GM13977 (cell line): ENCODE measurements at regions not wholly inside any gene's neighbourhood (a gene's known extent, or its start where the extent isn't known, plus 50 kb on each side); places are given as distances from the start of the nearest gene placed in this dataset.

Source experiments
- DNase-seq: peaks from one replicate; pipeline ENCODE4 v3.0.0; 2012; ENCODE audit warnings: low spot score
- CTCF ChIP-seq: IDR thresholded peaks from 2 replicates; pipeline ENCODE4 v1.5.1; 2012; ENCODE audit warnings: mild to moderate bottlenecking, control low read depth; ENCODE audit not compliant: insufficient read depth; ENCODE audit errors: extremely low read depth, missing control alignments
- in situ Hi-C: fragments of 300-500 bp; cut with MboI; formaldehyde crosslinking; loops from one replicate; pipeline ENCODE4 v1.12.0; 2022; ENCODE audit warnings: low sequenced_read_pairs, low pct_unique_long_range_greater_than_20kb, mixed read lengths, inconsistent platforms; ENCODE audit not compliant: unreplicated experiment

DNA sequence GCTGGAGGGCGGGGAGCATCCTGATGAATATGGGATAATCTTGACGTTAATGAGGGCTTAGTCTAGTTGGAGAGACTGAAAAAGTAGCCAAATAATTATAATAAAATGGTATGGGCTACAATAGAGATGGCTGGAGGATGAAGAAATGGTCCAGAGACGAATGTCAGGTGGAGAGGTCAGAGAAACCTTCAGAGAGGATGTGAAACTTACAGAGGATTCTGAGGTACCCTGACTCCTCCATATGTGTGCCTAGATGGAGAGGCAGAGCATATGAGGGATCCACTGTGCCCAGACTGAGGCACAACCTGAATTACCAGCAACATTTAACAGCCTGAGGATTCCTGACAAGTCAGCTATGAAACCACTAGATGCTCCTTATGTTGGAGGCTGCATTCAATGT lies 417.0 kb downstream of the ATP23 start:
- TF ChIP-seq CTCF = no peak
- no peak for DNase-seq
- in situ Hi-C loops = loop anchor here (25.0 kb wide), 1 partner anchor 804 kb away; no protein-coding TSS in a partner anchor

GRCh38 chr12:58359084-58359483 lies 417.7 kb downstream of the ATP23 start:
- no peak for DNase-seq
- no peak for TF ChIP-seq CTCF
- in situ Hi-C loops = loop anchor here (25.0 kb wide), 1 partner anchor 803 kb away; no protein-coding TSS in a partner anchor

- no peak for TF ChIP-seq CTCF
- in situ Hi-C loops = loop anchor here (25.0 kb wide), 1 partner anchor 801 kb away; no protein-coding TSS in a partner anchor
- no peak for DNase-seq
Observed at GRCh38 chr12:58361056-58361455, 419.7 kb downstream of the ATP23 start.

- no peak for TF ChIP-seq CTCF
- in situ Hi-C loops = loop anchor here (25.0 kb wide), 1 partner anchor 798 kb away; no protein-coding TSS in a partner anchor
- no peak for DNase-seq
Observed at GRCh38 chr12:58363971-58364370, 422.6 kb downstream of the ATP23 start.

DNA sequence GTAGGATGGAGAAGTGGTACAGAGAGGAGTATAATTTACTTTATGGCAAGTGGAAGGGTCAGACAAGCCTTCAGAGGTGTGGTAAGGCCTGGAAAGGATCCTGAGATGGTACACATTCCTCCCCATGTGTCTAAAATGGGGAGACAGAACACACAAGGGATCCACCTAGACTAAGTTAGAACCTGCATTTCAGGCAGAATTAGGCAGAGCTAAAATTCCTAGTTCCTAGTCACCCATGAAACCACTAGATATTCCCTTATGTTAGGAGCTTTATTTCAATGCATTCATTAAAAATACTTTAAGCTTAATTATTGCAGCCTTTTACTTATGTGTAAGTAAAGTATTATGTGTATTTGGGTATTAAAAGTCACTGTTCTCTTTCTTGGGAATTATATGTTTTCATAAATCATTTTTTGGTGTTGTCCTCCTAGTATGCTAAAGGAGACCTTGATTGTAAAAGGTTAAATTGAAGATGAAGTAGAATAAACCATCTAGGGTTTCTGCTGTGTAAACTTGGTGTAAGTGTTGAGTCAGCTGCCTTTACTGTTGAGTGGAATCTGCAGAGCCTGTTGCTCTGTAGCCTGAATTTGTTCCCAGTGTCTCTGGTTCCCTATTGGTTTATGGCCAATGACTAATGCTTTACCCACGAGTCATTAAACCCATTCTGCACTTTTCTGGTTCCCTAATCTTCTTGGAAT lies 423.2 kb downstream of the ATP23 start:
- DNase-seq = no peak

DNA sequence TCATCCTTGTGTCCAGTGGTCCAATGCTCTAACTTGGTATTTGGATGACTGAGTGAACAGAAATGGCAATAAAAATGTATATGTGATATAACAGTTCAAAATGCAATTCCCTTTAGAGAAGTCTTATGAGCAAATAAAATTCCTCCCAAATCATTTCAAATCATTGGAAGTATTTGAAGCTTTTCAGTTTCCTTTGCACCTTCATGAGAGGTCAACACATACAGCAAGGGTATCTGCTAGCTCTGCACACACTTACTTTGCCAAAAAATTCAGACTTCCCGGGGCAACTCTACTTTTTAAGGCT lies 423.7 kb downstream of the ATP23 start:
- in situ Hi-C loops = loop anchor here (25.0 kb wide), 1 partner anchor 797 kb away; no protein-coding TSS in a partner anchor
- no peak for TF ChIP-seq CTCF
- no peak for DNase-seq

More for the DNA sequence above, 423.2 kb downstream of the ATP23 start:
- TF ChIP-seq CTCF = no peak
- in situ Hi-C loops = loop anchor here (25.0 kb wide), 1 partner anchor 798 kb away; no protein-coding TSS in a partner anchor
